CD4-positive, alpha-beta T cell treated with Interleukin-17A for 1 hour (primary cell): ENCODE measurements at regions not wholly inside any gene's neighbourhood (a gene's known extent, or its start where the extent isn't known, plus 50 kb on each side); places are given as distances from the start of the nearest gene placed in this dataset.
"Not testable (repeated sequence)": the region's sequence is repeated elsewhere in the genome, so short reads cannot be mapped to it uniquely, and the experiment has no call there.

Source experiments
- DNase-seq: peaks from one replicate; pipeline ENCODE4 v3.0.0-alpha.2; 2020

DNA sequence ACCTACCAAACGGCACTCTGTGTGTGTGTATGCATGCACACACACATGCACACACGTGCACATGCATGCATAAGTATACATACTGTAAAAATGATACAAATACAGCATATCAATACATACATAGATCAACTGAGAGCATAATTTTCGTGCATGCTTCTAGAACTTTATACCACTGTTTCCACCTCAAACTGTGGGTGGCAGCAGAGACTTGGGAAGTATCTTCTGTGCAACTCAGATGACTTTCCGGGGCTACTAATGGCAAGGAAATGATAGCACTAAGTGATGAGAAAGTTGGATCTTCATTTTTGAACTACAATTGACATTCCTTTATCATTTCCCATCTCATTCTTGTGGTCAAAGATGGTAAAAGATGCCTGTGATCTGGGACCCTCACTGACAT lies 570.7 kb downstream of the REEP3 start:
- DNase-seq: no peak

DNA sequence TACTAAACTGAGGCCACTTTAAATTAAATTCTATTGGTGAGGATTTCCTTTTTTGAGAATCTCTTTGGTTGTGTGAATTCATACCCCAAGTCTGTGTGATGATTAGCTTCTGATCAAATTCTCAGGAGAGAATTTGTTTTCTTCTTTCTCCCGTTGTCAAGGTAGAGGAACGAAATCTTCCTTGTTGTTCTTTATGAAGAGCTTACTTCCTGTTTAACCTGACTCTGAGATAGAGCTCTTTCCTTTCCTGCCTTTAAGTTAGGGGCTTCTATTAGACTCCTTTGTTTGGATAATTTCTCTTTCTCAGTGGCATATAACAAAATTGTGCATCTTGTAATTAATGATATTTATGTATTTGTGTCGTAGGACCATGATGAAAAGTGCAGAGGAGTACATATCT lies 572.1 kb downstream of the REEP3 start:
- DNase-seq: no peak

DNA sequence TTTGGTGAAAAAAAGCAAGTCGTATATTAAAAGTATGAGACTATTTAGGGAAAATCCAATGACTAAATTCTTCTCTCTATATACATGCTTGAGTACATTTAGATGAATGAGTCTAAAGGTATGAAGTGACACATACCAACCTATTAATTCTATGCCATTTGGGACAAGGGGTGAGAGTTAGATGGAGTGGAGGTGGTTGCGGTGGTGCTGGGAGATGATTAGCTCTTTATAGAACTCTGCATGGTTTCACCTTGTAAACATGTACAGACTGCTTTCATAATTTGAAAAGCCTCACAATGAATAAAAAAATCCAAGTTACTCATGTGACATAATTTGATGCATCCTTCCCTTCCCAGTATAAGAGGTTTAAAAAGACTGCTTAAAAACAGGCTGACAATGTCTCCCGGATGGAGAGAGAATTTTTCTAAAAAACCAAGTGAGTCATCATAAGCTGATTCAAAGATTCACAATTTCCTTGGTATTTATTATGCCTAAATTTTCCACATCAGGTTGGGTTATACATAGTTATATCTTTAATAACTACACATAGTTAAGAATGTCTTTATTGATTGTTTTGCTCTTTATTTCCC lies 572.8 kb downstream of the REEP3 start:
- no peak for DNase-seq

DNA sequence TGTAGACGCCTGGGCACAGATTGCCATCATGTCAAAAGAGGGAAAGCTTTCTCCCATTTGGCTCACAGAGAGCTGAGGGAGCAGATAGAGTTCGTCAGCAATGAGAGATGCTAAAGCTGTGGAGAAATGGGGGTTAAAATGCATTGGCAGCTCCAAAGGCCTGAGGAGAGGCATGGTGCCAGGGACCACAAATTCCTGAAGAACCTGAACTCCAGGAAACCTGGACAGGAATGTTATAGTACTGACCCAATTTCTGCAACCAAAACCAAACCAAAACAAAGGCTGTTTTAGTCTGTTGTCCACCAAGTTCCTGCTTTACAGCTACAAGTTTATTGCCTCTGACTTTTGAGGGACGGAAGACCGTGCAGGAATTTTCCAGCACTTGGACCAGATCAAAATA lies 575.7 kb downstream of the REEP3 start:
- no peak for DNase-seq

DNA sequence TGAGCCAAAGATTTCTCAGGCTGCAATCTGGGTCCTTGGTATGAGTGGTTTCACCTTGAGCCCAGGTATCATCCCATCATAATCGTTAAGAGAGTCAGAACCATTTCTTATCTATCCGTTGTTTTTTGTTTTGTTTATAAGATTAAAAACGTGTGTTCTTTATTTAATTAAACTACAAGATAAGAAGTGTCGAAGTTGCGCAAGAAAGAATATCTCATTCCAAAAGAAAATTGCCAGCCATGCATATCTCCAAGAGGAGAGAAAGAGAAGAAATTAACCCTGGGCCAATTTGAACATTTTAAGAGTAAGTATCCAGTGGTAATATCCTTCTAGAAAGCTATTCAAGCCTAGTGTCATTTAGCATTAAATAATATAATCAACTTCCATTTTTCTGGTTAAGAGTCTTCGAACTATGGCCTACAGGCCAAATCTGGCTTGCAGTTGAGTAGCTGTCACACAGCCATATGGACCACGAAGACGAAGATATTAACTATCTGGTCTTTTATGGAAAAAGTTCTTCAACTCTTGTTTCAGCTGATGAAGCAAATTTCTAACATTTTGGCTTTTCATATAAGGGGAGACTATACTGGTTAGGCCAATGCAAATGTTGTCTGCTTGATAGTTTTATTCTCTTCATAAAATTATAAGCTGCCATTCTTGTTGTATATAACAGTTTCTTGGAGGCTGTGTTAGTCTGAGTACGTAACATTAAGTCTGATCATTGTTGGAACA lies 576.4 kb downstream of the REEP3 start:
- DNase-seq: no peak

DNA sequence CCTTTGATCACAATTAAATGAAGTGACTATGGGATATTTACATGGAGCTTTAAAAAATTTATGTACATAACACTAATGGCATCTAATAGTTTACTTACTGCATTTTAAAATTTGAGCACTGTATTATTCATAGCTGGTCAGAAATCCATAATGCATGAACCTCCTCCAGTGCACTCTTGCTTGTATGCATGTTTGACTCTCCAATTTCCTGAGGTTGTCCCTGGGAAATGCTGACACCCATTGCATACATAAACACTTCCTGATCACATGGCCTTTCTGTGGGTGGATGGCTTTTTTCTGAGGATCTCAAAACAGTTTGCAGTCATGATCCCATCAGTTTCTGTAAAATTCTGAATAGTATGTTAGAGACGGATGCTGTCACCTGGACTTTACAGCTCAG lies 577.8 kb downstream of the REEP3 start:
- DNase-seq: no peak

- no peak for DNase-seq
These were observed 580.5 kb downstream of the REEP3 start for GRCh38 chr10:64101606-64102263.

GRCh38 chr10:64102264-64102633 lies 581.0 kb downstream of the REEP3 start:
- DNase-seq: no peak

- DNase-seq: no peak
These were observed 581.7 kb downstream of the REEP3 start for GRCh38 chr10:64102916-64103315.

GRCh38 chr10:64103750-64104470 lies 582.7 kb downstream of the REEP3 start:
- no peak for DNase-seq

- DNase-seq: no peak
These were observed 588.8 kb downstream of the REEP3 start for GRCh38 chr10:64109926-64110495.

GRCh38 chr10:64112701-64113355 lies 591.6 kb downstream of the REEP3 start:
- DNase-seq: no peak

- DNase-seq: no peak
These were observed 592.2 kb downstream of the REEP3 start for GRCh38 chr10:64113375-64113774.

GRCh38 chr10:64113792-64114191 lies 592.6 kb downstream of the REEP3 start:
- DNase-seq: no peak

GRCh38 chr10:64115471-64115870 lies 594.3 kb downstream of the REEP3 start:
- no peak for DNase-seq

DNA sequence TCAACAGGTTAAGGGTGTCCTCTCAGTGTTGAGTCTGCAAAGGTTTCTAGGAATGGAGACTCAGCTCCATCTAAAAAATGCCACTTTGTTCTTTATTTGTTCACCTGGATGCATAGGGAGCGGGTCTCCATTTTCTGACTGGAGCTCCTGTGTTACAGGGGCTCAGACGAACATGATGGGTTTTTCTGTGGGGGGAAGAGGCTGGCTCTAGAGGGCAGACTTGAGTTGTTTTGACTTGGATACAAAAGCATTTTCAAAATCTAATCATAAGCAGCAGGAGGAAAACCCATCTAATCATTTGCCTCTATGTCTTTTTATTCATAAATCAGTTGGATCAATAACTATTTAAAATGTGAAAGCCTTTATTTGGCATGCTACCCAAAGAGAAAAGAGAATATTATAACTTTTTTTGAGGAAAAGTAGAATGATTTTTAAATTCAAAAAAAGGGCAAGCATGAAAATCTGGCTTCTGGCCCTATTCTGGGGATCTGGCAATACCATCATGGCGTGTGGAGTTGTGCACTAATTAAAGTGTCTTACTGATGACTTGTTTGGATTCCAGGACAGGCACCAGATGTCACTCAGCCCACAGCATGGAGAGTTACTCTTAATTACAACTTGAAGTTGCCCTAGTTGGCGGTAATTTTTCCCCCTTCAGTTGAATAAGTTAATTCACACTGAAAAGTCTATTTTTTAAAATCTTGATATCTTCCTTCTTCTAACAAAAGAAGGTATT lies 594.9 kb downstream of the REEP3 start:
- no peak for DNase-seq

DNA sequence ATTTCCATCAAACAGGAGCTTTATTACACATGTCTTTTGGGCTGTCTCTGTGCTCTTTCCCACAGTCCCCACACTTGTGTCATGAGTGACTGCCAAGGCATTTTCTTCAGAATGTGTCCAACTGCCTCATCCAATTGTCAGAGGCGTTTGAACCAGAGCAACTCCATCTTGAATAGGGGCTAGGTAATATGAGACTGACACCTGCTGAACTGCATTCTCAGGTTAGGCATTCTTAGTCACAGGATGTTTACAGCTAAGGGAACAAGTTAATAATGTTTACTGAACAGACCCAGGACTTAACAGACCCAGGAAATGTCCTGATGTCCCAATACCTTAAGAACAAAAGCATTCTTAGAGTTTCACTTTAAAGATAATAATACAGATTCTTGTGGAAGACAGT lies 595.5 kb downstream of the REEP3 start:
- DNase-seq: no peak

- no peak for DNase-seq
These were observed 597.5 kb downstream of the REEP3 start for GRCh38 chr10:64118736-64119135.

GRCh38 chr10:64120301-64120980 lies 599.2 kb downstream of the REEP3 start:
- not testable (repeated sequence) for DNase-seq

DNA sequence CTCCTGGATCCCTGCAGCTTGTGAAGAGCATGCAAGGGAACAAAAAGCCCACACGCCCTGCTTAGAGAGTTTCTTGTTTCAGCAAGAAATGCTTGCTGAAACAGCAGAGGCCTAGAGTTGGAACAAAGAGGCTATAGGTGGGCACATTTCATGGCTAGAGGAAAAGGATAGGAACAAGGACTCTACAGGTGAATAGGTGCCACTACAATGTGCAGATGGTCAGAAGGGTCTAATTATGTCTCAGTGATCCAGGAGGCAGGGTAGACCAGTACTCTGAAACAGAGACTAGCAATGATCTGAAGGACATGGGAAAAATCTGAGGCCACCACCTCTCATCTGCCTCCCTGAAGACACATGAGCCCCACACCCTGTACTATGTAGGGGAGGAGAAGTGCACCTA lies 609.0 kb downstream of the REEP3 start:
- DNase-seq: no peak

DNA sequence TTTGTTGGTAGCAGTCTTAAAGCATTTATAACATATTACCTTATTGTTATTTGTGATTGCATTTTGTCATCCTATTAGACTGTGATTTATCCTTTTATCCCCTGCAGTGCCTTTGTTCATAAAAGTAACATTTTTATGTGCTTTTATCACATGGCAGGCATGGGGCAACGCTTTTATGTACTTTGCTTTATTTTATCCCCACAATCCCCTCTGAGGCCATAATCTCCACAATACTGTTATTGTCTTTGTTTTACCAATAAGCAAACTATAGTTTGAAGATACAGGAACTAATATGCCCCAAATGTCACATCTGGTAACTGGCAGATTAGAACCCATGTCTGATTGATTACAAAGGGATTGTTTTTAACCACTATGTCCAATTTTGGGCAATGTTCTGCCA lies 613.5 kb downstream of the REEP3 start:
- DNase-seq: no peak

- no peak for DNase-seq
These were observed 621.2 kb downstream of the REEP3 start for GRCh38 chr10:64142395-64142794.
